GM18909 (cell line): ENCODE measurements at regions not wholly inside any gene's neighbourhood (a gene's known extent, or its start where the extent isn't known, plus 50 kb on each side); places are given as distances from the start of the nearest gene placed in this dataset.
"Not testable (repeated sequence)": the region's sequence is repeated elsewhere in the genome, so short reads cannot be mapped to it uniquely, and the experiment has no call there.

ENCODE experiments used
- ATAC-seq: cut with Tn5 transposase; IDR thresholded peaks from one replicate; pipeline ENCODE4 v1.9.1; 2021; ENCODE audit warnings: mild to moderate bottlenecking; ENCODE audit not compliant: unreplicated experiment, poor library complexity

GRCh38 chr2:43152186-43152585 is 74.2 kb downstream of the ZFP36L2 start:
- ATAC-seq, result no peak

- no peak for ATAC-seq
These were observed 76.8 kb downstream of the ZFP36L2 start for GRCh38 chr2:43149482-43150107.

- ATAC-seq, result no peak
These were observed 80.3 kb downstream of the ZFP36L2 start for GRCh38 chr2:43146083-43146482.

GRCh38 chr2:43144263-43144662 is 82.1 kb downstream of the ZFP36L2 start:
- no peak for ATAC-seq

GRCh38 chr2:43143756-43144155 is 82.7 kb downstream of the ZFP36L2 start:
- ATAC-seq, result no peak

- ATAC-seq, result no peak
These were observed 83.4 kb downstream of the ZFP36L2 start for GRCh38 chr2:43142921-43143438.

- ATAC-seq, result not testable (repeated sequence)
These were observed 84.7 kb downstream of the ZFP36L2 start for GRCh38 chr2:43141636-43142151.

GRCh38 chr2:43139996-43140621 is 86.3 kb downstream of the ZFP36L2 start:
- no peak for ATAC-seq

- no peak for ATAC-seq
These were observed 86.9 kb downstream of the ZFP36L2 start for GRCh38 chr2:43139501-43139900.

- no peak for ATAC-seq
These were observed 88.0 kb downstream of the ZFP36L2 start for GRCh38 chr2:43138441-43138840.

- ATAC-seq, result no peak
These were observed 89.5 kb downstream of the ZFP36L2 start for GRCh38 chr2:43136876-43137275.

- no peak for ATAC-seq
These were observed 90.2 kb downstream of the ZFP36L2 start for GRCh38 chr2:43136011-43136799.

GRCh38 chr2:43135583-43135982 is 90.8 kb downstream of the ZFP36L2 start:
- ATAC-seq, result no peak

GRCh38 chr2:43134571-43134889 is 91.9 kb downstream of the ZFP36L2 start:
- no peak for ATAC-seq

- ATAC-seq, result peak; percentile 35
These were observed 92.5 kb downstream of the ZFP36L2 start for GRCh38 chr2:43133708-43134570.

- no peak for ATAC-seq
These were observed 93.1 kb downstream of the ZFP36L2 start for GRCh38 chr2:43133336-43133707.

GRCh38 chr2:43132683-43133301 is 93.6 kb downstream of the ZFP36L2 start:
- no peak for ATAC-seq

GRCh38 chr2:43131890-43132682 is 94.3 kb downstream of the ZFP36L2 start:
- ATAC-seq, result no peak
